ENCODE measurements at regions not wholly inside any gene's neighbourhood (a gene's known extent, or its start where the extent isn't known, plus 50 kb on each side); places are given as distances from the start of the nearest gene placed in this dataset.

DNA sequence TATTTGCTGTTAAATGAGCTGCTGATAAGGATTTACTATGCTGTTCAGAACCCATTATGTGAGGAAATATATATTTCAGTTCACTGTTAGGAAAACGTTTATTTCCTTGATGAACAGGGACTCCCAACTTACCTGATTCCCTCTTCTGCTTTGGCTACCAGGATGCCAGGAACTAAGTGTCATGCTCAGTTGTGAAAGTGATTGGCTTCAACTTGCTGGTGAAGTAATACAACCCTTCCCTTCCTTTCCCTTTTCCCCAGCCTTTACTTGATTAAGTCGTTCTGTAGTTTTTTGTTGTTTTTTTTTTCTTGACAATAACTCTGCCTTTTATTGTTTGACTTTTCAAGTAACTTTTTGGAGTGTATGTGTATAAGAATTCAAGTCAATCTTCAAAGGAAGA lies 309.3 kb downstream of the DOCK8 start:
- no peak overlapping the region for H4K12ac ChIP-seq (ENCODE audit: low read depth, low read length)
- no peak overlapping the region for H3K18ac ChIP-seq (ENCODE audit: low read length)
- H3K27me3 ChIP-seq (ENCODE audit: insufficient read depth, low read length): no peaks in the 10 kb centered on the region
- H4K8ac ChIP-seq (ENCODE audit: low read depth, low read length): no peak overlapping the region
- H3K9ac ChIP-seq (ENCODE audit: low read length): no peak overlapping the region
- no peak overlapping the region for H2AFZ ChIP-seq (ENCODE audit: insufficient read depth, low read length, poor library complexity)
- no peak overlapping the region for H2AK5ac ChIP-seq (ENCODE audit: low read length)
- H3K79me1 ChIP-seq (ENCODE audit: low read length): no peaks in the 10 kb centered on the region
- no CpG with 5 or more reads among the region's 2 CpGs for whole genome bisulfite sequencing (ENCODE audit: extremely low coverage, insufficient coverage, insufficient read length)
- no peaks in the 10 kb centered on the region for H3K4me1 ChIP-seq (ENCODE audit: control insufficient read depth in 1 of 2, insufficient read depth in 2 of 2, low read length in 2 of 2)
- no peak overlapping the region for H3K4me3 ChIP-seq (ENCODE audit: low read depth, low read length)
- H2BK12ac ChIP-seq (ENCODE audit: low read length): no peak overlapping the region
- no peak overlapping the region for H3K4me2 ChIP-seq (ENCODE audit: low read length)
- no peak overlapping the region for H3K4ac ChIP-seq (ENCODE audit: low read depth, low read length)
- H4K91ac ChIP-seq (ENCODE audit: low read depth, low read length): no peak overlapping the region
- H3K14ac ChIP-seq (ENCODE audit: low read length): no peak overlapping the region
- no peaks in the 10 kb centered on the region for H3K9me3 ChIP-seq (ENCODE audit: insufficient read depth, low read depth, low read length)
- H3K79me2 ChIP-seq (ENCODE audit: control insufficient read depth, insufficient read depth, low read length, poor library complexity): peaks cover 4% of the 10 kb centered on the region
- no peaks in the 10 kb centered on the region for H3K36me3 ChIP-seq (ENCODE audit: control insufficient read depth in 1 of 2, insufficient read depth in 2 of 2, low read length in 2 of 2)
- H3K23ac ChIP-seq (ENCODE audit: low read length): no peak overlapping the region
- no peak for DNase-seq
- no peak overlapping the region for H2BK5ac ChIP-seq (ENCODE audit: low read depth, low read length, poor library complexity)
- H3K27ac ChIP-seq (ENCODE audit: low read depth, low read length): no peak overlapping the region
- H2BK120ac ChIP-seq (ENCODE audit: insufficient read depth, low read length, poor library complexity): no peak overlapping the region

DNA sequence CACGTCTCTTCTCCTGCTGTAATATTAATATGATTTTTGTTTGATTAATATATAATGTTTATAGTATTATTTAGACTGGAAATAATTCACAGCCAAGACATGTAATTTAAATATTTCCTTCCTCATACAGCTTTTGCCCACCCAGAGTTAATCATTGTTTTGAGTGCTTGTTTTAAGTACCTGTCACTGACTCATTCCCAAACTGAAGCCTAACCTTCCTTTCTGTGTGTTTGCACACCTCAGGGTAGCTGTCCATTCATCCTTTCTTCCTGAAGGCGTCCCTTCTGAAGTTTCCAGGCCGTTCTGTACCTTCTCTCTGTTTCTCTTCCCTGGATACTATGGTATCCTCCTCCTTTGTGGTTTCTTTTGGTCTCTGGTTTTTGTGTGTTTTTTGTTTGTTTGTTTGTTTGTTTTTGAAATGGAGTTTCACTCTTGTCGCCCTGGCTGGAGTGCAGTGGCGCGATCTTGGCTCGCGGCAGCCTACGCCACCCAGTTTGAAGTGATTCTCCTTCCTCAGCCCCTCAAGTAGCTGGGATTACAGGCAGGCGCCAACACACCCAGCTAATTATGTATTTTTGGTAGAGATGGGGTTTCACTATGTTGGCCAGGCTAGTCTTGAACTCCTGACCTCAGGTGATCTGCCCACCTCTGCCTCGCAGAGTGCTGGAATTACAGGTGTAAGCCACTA lies 312.4 kb downstream of the DOCK8 start:
- H3K4me1 ChIP-seq (ENCODE audit: control insufficient read depth in 1 of 2, insufficient read depth in 2 of 2, low read length in 2 of 2): peaks cover 0 to 3% of the 10 kb centered on the region in 2 experiments
- H4K91ac ChIP-seq (ENCODE audit: low read depth, low read length): no peak overlapping the region
- no peak overlapping the region for H4K8ac ChIP-seq (ENCODE audit: low read depth, low read length)
- H2AFZ ChIP-seq (ENCODE audit: insufficient read depth, low read length, poor library complexity): no peak overlapping the region
- no peak overlapping the region for H4K12ac ChIP-seq (ENCODE audit: low read depth, low read length)
- H3K23ac ChIP-seq (ENCODE audit: low read length): no peak overlapping the region
- no peak overlapping the region for H3K14ac ChIP-seq (ENCODE audit: low read length)
- no peak overlapping the region for H2BK5ac ChIP-seq (ENCODE audit: low read depth, low read length, poor library complexity)
- peaks cover 0 to 2% of the 10 kb centered on the region in 2 experiments for H3K36me3 ChIP-seq (ENCODE audit: control insufficient read depth in 1 of 2, insufficient read depth in 2 of 2, low read length in 2 of 2)
- H3K27me3 ChIP-seq (ENCODE audit: insufficient read depth, low read length): no peaks in the 10 kb centered on the region
- no peak overlapping the region for H3K27ac ChIP-seq (ENCODE audit: low read depth, low read length)
- H2BK120ac ChIP-seq (ENCODE audit: insufficient read depth, low read length, poor library complexity): no peak overlapping the region
- H2BK12ac ChIP-seq (ENCODE audit: low read length): no peak overlapping the region
- H3K9me3 ChIP-seq (ENCODE audit: insufficient read depth, low read depth, low read length): no peaks in the 10 kb centered on the region
- no peak overlapping the region for H3K4ac ChIP-seq (ENCODE audit: low read depth, low read length)
- no peak overlapping the region for H3K18ac ChIP-seq (ENCODE audit: low read length)
- H3K4me3 ChIP-seq (ENCODE audit: low read depth, low read length): no peak overlapping the region
- peaks cover 4% of the 10 kb centered on the region for H3K79me2 ChIP-seq (ENCODE audit: control insufficient read depth, insufficient read depth, low read length, poor library complexity)
- H3K79me1 ChIP-seq (ENCODE audit: low read length): no peaks in the 10 kb centered on the region
- H2AK5ac ChIP-seq (ENCODE audit: low read length): no peak overlapping the region
- no peak overlapping the region for H3K4me2 ChIP-seq (ENCODE audit: low read length)
- no CpG with 5 or more reads among the region's 11 CpGs for WGBS (ENCODE audit: extremely low coverage, insufficient coverage, insufficient read length)
- H3K9ac ChIP-seq (ENCODE audit: low read length): no peak overlapping the region
- no peak for DNase-seq

DNA sequence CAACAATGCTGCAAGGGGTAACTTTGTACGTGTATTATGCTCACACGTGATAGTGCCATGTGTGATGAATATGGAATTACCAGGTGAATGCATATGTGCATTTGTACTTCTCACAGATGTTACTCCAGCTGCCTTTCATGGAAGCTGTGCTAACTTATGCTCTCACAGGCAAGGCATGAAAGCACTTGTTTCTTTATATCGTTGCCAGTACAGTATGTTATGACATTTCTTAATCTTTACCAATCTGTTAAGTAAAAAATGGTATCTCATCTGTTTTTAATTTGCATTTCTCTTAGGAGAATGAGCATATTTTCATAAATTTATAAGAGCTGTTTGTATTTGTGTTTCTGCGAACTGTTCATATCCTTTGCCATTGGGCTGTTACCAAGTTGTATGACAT lies 311.8 kb upstream of the DMRT1 start:
- H3K79me2 ChIP-seq (ENCODE audit: control insufficient read depth, insufficient read depth, low read length, poor library complexity): peaks cover 6% of the 10 kb centered on the region
- no peak overlapping the region for H2BK120ac ChIP-seq (ENCODE audit: insufficient read depth, low read length, poor library complexity)
- no peak overlapping the region for H3K9ac ChIP-seq (ENCODE audit: low read length)
- no peak overlapping the region for H2BK12ac ChIP-seq (ENCODE audit: low read length)
- H3K18ac ChIP-seq (ENCODE audit: low read length): no peak overlapping the region
- H3K4ac ChIP-seq (ENCODE audit: low read depth, low read length): no peak overlapping the region
- no peak overlapping the region for H4K91ac ChIP-seq (ENCODE audit: low read depth, low read length)
- no peak overlapping the region for H3K14ac ChIP-seq (ENCODE audit: low read length)
- no peaks in the 10 kb centered on the region for H3K27me3 ChIP-seq (ENCODE audit: insufficient read depth, low read length)
- H3K9me3 ChIP-seq (ENCODE audit: insufficient read depth, low read depth, low read length): no peaks in the 10 kb centered on the region
- H4K8ac ChIP-seq (ENCODE audit: low read depth, low read length): no peak overlapping the region
- H3K79me1 ChIP-seq (ENCODE audit: low read length): no peaks in the 10 kb centered on the region
- no peak overlapping the region for H3K4me3 ChIP-seq (ENCODE audit: low read depth, low read length)
- H3K4me2 ChIP-seq (ENCODE audit: low read length): no peak overlapping the region
- H2AK5ac ChIP-seq (ENCODE audit: low read length): no peak overlapping the region
- H4K12ac ChIP-seq (ENCODE audit: low read depth, low read length): no peak overlapping the region
- no peak overlapping the region for H2AFZ ChIP-seq (ENCODE audit: insufficient read depth, low read length, poor library complexity)
- H3K4me1 ChIP-seq (ENCODE audit: control insufficient read depth in 1 of 2, insufficient read depth in 2 of 2, low read length in 2 of 2): peaks cover 0 to 6% of the 10 kb centered on the region in 2 experiments
- DNase-seq: no peak
- H3K27ac ChIP-seq (ENCODE audit: low read depth, low read length): no peak overlapping the region
- WGBS (ENCODE audit: extremely low coverage, insufficient coverage, insufficient read length): no CpG with 5 or more reads among the region's 4 CpGs
- H3K23ac ChIP-seq (ENCODE audit: low read length): no peak overlapping the region
- H3K36me3 ChIP-seq (ENCODE audit: control insufficient read depth in 1 of 2, insufficient read depth in 2 of 2, low read length in 2 of 2): peaks cover 0 to 2% of the 10 kb centered on the region in 2 experiments
- H2BK5ac ChIP-seq (ENCODE audit: low read depth, low read length, poor library complexity): no peak overlapping the region

DNA sequence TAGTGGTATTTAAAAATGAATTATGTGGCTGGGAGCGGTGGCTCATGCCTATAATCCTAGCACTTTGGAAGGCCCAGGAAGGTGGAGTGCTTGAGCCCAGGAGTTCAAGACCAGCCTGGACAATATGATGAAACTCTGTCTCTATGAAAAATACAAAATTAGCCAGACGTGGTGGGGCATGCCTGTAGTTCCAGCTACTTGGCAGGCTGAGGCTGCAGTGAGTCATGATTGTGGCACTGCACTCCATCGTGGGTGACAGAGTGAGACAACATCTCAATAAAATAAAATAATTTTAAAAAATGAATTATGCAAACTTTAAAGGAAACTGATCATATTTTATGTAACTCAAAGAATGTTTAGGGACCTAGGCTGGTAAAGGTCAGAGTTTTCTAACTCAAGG lies 310.8 kb upstream of the DMRT1 start:
- Histone ChIP-seq H2BK12ac (ENCODE audit: low read length) (no peak overlapping the region), H3K4ac (ENCODE audit: low read depth, low read length) (peak overlapping the region; percentile 83), H2BK120ac (ENCODE audit: insufficient read depth, low read length, poor library complexity) (no peak overlapping the region), H3K14ac (ENCODE audit: low read length) (no peak overlapping the region), H3K4me2 (ENCODE audit: low read length) (no peak overlapping the region), H3K18ac (ENCODE audit: low read length) (no peak overlapping the region), H3K4me1 (ENCODE audit: control insufficient read depth in 1 of 2, insufficient read depth in 2 of 2, low read length in 2 of 2) (peaks cover 0 to 6% of the 10 kb centered on the region in 2 experiments), H3K27ac (ENCODE audit: low read depth, low read length) (no peak overlapping the region), H3K79me1 (ENCODE audit: low read length) (no peaks in the 10 kb centered on the region), H4K91ac (ENCODE audit: low read depth, low read length) (no peak overlapping the region), H3K9ac (ENCODE audit: low read length) (no peak overlapping the region), H3K36me3 (ENCODE audit: control insufficient read depth in 1 of 2, insufficient read depth in 2 of 2, low read length in 2 of 2) (peaks cover 0 to 2% of the 10 kb centered on the region in 2 experiments), H3K4me3 (ENCODE audit: low read depth, low read length) (no peak overlapping the region), H3K9me3 (ENCODE audit: insufficient read depth, low read depth, low read length) (no peaks in the 10 kb centered on the region), H2AK5ac (ENCODE audit: low read length) (no peak overlapping the region), H3K79me2 (ENCODE audit: control insufficient read depth, insufficient read depth, low read length, poor library complexity) (peaks cover 6% of the 10 kb centered on the region), H4K12ac (ENCODE audit: low read depth, low read length) (no peak overlapping the region), H2BK5ac (ENCODE audit: low read depth, low read length, poor library complexity) (no peak overlapping the region), H4K8ac (ENCODE audit: low read depth, low read length) (no peak overlapping the region), H3K23ac (ENCODE audit: low read length) (no peak overlapping the region), H2AFZ (ENCODE audit: insufficient read depth, low read length, poor library complexity) (no peak overlapping the region), H3K27me3 (ENCODE audit: insufficient read depth, low read length) (no peaks in the 10 kb centered on the region)
- no peak for DNase-seq
- 100% methylated on average over 1 of the region's 3 CpGs for WGBS (ENCODE audit: extremely low coverage, insufficient coverage, insufficient read length)

All from trophoblast cell (in vitro differentiated cells and primary cell).